Mucosa of descending colon (tissue), 3 donors: ENCODE measurements at regions not wholly inside any gene's neighbourhood (a gene's known extent, or its start where the extent isn't known, plus 50 kb on each side); places are given as distances from the start of the nearest gene placed in this dataset.

ENCODE experiments used
- ATAC-seq: fragments of 200-7000 bp; cut with Tn5 transposase; one replicate; pipeline ENCODE4 v1.9.1; 2020; ENCODE audit warnings: mild to moderate bottlenecking, moderate library complexity
- DNase-seq, 3 donors: peaks; one replicate each; pipeline ENCODE4 v3.0.0-alpha.2; 2020
- H3K36me3 ChIP-seq: fragments of 200-600 bp; one replicate; pipeline ENCODE4 v1.8.0; 2021; ENCODE audit warnings: low read depth, mild to moderate bottlenecking
- H3K4me1 ChIP-seq: fragments of 200-600 bp; one replicate; pipeline ENCODE4 v1.8.0; 2021; ENCODE audit warnings: low read depth, mild to moderate bottlenecking
- H3K4me3 ChIP-seq: fragments of 200-600 bp; one replicate; pipeline ENCODE4 v1.8.0; 2021; ENCODE audit warnings: mild to moderate bottlenecking
- H3K9me3 ChIP-seq: fragments of 200-600 bp; one replicate; pipeline ENCODE4 v1.8.0; 2021; ENCODE audit warnings: mild to moderate bottlenecking
- intact Hi-C, 2 donors: fragments of 100-400 bp; cut with DNase I in 1 of 2; cut with micrococcal nuclease in 1 of 2; formaldehyde crosslinking; loops; one replicate each; pipeline versions ENCODE4 v1.11.0 to v1.11.1; 2022; cut with DNase I, micrococcal nuclease
- TF ChIP-seq, protein P1 (sequence below): fragments of 200-600 bp; IDR thresholded peaks from one replicate; pipeline ENCODE4 v1.8.0; 2022; ENCODE audit warnings: antibody characterized with exemption, mild to moderate bottlenecking
- donor health status: DM: no; HTN: no; CAD: no; lungs with moderate emphysema.
- donor health status: DM: no; HTN: no; CAD: no.
- donor health status: DM: no; HTN: yes; CAD: no.

GRCh38 chr1:193581341-193581740 lies 394.9 kb upstream of the B3GALT2 start:
- ATAC-seq (no peak), DNase-seq (no peak)
- Histone ChIP-seq H3K36me3 (no peaks in the 10 kb centered on the region), H3K4me1 (peaks cover 13% of the 10 kb centered on the region), H3K9me3 (no peaks in the 10 kb centered on the region), H3K4me3 (no peak overlapping the region)
- intact Hi-C loops, result no loop called here
- TF ChIP-seq, protein P1, sequence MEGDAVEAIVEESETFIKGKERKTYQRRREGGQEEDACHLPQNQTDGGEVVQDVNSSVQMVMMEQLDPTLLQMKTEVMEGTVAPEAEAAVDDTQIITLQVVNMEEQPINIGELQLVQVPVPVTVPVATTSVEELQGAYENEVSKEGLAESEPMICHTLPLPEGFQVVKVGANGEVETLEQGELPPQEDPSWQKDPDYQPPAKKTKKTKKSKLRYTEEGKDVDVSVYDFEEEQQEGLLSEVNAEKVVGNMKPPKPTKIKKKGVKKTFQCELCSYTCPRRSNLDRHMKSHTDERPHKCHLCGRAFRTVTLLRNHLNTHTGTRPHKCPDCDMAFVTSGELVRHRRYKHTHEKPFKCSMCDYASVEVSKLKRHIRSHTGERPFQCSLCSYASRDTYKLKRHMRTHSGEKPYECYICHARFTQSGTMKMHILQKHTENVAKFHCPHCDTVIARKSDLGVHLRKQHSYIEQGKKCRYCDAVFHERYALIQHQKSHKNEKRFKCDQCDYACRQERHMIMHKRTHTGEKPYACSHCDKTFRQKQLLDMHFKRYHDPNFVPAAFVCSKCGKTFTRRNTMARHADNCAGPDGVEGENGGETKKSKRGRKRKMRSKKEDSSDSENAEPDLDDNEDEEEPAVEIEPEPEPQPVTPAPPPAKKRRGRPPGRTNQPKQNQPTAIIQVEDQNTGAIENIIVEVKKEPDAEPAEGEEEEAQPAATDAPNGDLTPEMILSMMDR, result no peak

DNA sequence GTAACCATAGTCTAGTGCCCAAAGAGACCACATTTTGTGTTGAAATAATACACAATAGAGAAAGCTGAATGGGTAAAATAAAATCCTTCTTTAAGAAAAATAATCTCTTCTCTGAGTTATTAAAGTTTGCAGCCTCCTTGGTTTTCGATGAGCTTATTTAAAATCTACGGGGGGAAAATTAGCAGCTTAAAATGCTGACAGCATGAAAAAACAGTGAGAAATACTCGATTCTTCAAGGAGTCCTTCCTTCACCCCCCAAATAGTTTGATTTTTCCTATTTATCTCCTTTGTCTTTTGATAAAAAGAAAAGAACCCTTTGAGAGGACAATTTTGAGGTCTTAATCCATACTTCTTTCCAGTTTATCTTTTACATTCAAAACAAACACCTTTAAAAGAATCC lies 394.0 kb upstream of the B3GALT2 start:
- DNase-seq, result no peak
- no peak for ATAC-seq
- TF ChIP-seq, protein P1, result no peak
- Histone ChIP-seq H3K36me3 (no peaks in the 10 kb centered on the region), H3K4me1 (peaks cover 10% of the 10 kb centered on the region), H3K4me3 (no peak overlapping the region), H3K9me3 (no peaks in the 10 kb centered on the region)
- intact Hi-C loops, result no loop called here

- intact Hi-C loops, result no loop called here
- Histone ChIP-seq H3K9me3 (no peaks in the 10 kb centered on the region), H3K36me3 (no peaks in the 10 kb centered on the region), H3K4me1 (no peaks in the 10 kb centered on the region), H3K4me3 (no peak overlapping the region)
- no peak for ATAC-seq
- no peak for DNase-seq
- TF ChIP-seq, protein P1, result no peak
These were observed 392.9 kb upstream of the B3GALT2 start for GRCh38 chr1:193579323-193579722.

DNA sequence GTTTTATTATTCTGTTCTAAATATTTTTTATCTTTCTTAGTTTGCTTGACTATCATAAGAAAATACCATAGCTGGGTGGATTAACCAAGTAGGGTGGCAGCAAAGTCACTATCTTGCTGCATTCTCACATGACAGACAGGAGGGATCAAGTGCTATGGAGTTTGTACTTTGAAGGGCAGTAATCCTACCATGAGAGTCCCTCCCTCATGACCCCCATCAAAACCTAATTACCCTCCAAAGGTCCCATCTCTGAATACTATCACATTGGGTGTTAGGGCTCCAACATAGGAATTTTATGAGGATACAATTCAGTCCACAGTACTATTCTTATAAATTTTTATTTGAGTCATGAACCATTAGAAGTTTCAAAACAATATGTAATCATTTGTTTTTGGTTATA lies 388.5 kb upstream of the B3GALT2 start:
- H3K4me3 ChIP-seq, result no peak overlapping the region
- TF ChIP-seq, protein P1, result no peak
- H3K4me1 ChIP-seq, result no peaks in the 10 kb centered on the region
- no peaks in the 10 kb centered on the region for H3K36me3 ChIP-seq
- no peak for DNase-seq
- peaks cover 6% of the 10 kb centered on the region for H3K9me3 ChIP-seq
- peak; percentile 43 for ATAC-seq
- intact Hi-C loops, result no loop called here

DNA sequence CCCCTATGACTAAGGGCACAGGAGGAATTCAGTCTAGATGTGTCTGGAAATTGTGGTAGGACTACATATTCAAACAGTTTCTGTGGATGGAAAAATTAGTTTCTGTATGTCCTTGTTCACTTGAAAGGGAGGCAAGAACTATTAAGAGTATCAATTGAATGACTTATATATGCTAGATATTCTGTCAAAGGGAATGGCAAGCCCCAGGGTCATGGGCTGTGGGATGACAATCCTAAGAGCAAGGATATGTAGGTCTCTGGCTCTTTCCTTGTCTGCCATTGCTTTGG lies 383.5 kb upstream of the B3GALT2 start:
- Histone ChIP-seq H3K36me3 (no peaks in the 10 kb centered on the region), H3K4me1 (no peaks in the 10 kb centered on the region), H3K4me3 (no peak overlapping the region), H3K9me3 (peaks cover 6% of the 10 kb centered on the region)
- ATAC-seq, result no peak
- TF ChIP-seq, protein P1, result no peak
- no peak for DNase-seq
- intact Hi-C loops, result no loop called here
